ENCODE measurements at regions not wholly inside any gene's neighbourhood (a gene's known extent, or its start where the extent isn't known, plus 50 kb on each side); places are given as distances from the start of the nearest gene placed in this dataset.

GRCh38 chr4:96730432-96730831 lies 890.5 kb downstream of the PDHA2 start:
- H4K20me1 ChIP-seq (ENCODE audit: control insufficient read depth, insufficient read depth), result no peaks in the 10 kb centered on the region
- no peaks in the 10 kb centered on the region for H3K36me3 ChIP-seq (ENCODE audit: control insufficient read depth in 2 of 2, insufficient read depth in 2 of 2, low read length in 1 of 2)
- WGBS (ENCODE audit: insufficient coverage, insufficient replicate concordance, low lambda C conversion rate, missing lambda C conversion rate), result 32% methylated on average over 3 of the region's 3 CpGs
- H3K4me2 ChIP-seq (ENCODE audit: control insufficient read depth, insufficient read depth), result no peak overlapping the region
- no peak for ATAC-seq
- ChIA-PET CTCF (no interaction called here), POLR2A (no interaction called here), RAD21 (ENCODE audit: unreplicated experiment) (no interaction called here), SMC1A (ENCODE audit: uncharacterized antibody, unreplicated experiment) (no interaction called here)
- DNase-seq (ENCODE audit: low read depth, low spot score), result no peak
- H3K27ac ChIP-seq (ENCODE audit: control insufficient read depth, insufficient read depth), result no peak overlapping the region
- no peak for FAIRE-seq
- BruUV-seq (replicated peaks), result no TSS peak
- no peak overlapping the region for H2AFZ ChIP-seq (ENCODE audit: control insufficient read depth, low read depth, low read length)
- no peak overlapping the region for H3K9ac ChIP-seq (ENCODE audit: control insufficient read depth, insufficient read depth, low read length)
- no peaks in the 10 kb centered on the region for H3K4me1 ChIP-seq (ENCODE audit: control insufficient read depth, insufficient read depth, low read length)
- in situ Hi-C loops (cut with MboI) (no loop called here), intact Hi-C loops (cut with micrococcal nuclease; ENCODE audit: unreplicated experiment) (no loop called here)
- H3K4me3 ChIP-seq, result no peak overlapping the region
- no peak for TF ChIP-seq SMAD5 (IDR thresholded peaks at IDR 0.05; ENCODE audit: low read depth)
- no peak for TF ChIP-seq HSF1 (IDR thresholded peaks at IDR 0.05; ENCODE audit: low read depth, low read length)
- TF ChIP-seq SMC3 (IDR thresholded peaks at IDR 0.05; ENCODE audit: borderline replicate concordance, low read length), result no peak
- TF ChIP-seq ASH2L (IDR thresholded peaks at IDR 0.05; ENCODE audit: borderline replicate concordance, low read depth), result no peak
- no peaks in the 10 kb centered on the region for H3K27me3 ChIP-seq (replicated peaks in 1 of 2; ENCODE audit: control insufficient read depth in 2 of 2, insufficient read depth in 2 of 2, low read length in 1 of 2)
- no peaks in the 10 kb centered on the region for H3K9me3 ChIP-seq (replicated peaks; ENCODE audit: control insufficient read depth, insufficient read depth, low read length)
- H3K79me2 ChIP-seq (ENCODE audit: control insufficient read depth, insufficient read depth, low read length), result no peaks in the 10 kb centered on the region

DNA sequence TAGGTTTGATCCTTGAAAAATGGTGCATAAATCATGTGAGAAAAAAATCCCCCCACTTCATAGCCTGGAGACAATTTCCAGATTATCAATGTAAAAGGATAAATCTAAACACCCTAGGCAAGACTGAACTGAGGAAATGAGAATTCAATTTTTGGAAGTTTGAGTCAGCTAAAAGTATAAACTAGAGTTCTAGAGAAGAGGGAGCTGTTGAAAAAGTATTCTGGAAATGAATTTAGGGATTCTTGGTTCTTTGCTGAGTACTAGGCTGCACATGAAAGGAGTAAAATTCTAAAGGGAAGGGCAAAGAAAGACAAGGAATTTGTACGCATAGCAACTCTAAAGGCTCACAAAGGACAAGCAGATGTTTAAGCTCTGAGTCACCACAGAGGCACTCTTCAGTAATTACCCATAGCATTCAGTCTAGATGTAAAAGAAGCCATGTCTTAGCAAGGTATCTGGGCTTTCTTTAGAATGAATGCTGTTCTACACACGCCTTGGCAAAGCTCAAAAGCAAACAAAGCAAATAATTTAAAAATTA lies 896.5 kb downstream of the PDHA2 start:
- H3K79me2 ChIP-seq (ENCODE audit: control insufficient read depth, insufficient read depth, low read length), result no peaks in the 10 kb centered on the region
- no peak for TF ChIP-seq ZBTB33 (IDR thresholded peaks at IDR 0.05)
- TF ChIP-seq RB1 (IDR thresholded peaks at IDR 0.05; ENCODE audit: borderline replicate concordance), result no peak
- no peak for TF ChIP-seq ETV6 (conservative IDR thresholded peaks at IDR 0.05 in 1 of 2, IDR thresholded peaks at IDR 0.05 in 1 of 2; ENCODE audit: borderline replicate concordance in 1 of 2, low read depth in 1 of 2)
- TF ChIP-seq FOXK2 (IDR thresholded peaks at IDR 0.05), result no peak
- no peak for TF ChIP-seq CBFB (IDR thresholded peaks at IDR 0.05; ENCODE audit: low read depth)
- no peak for TF ChIP-seq ZNF207 (IDR thresholded peaks at IDR 0.05; ENCODE audit: borderline replicate concordance)
- TF ChIP-seq MYB (IDR thresholded peaks at IDR 0.05; ENCODE audit: borderline replicate concordance, low read depth, low read length), result no peak
- SMC1A ChIA-PET (ENCODE audit: uncharacterized antibody, unreplicated experiment), result no interaction called here
- POLR2A ChIA-PET, result no interaction called here
- CTCF ChIA-PET, result no interaction called here
- 46% methylated on average over 2 of the region's 2 CpGs for WGBS (ENCODE audit: insufficient coverage, insufficient replicate concordance, low lambda C conversion rate, missing lambda C conversion rate)
- no peak for FAIRE-seq
- in situ Hi-C loops (cut with MboI), result no loop called here
- RAD21 ChIA-PET (ENCODE audit: unreplicated experiment), result no interaction called here
- H3K4me1 ChIP-seq (ENCODE audit: control insufficient read depth, insufficient read depth, low read length), result no peaks in the 10 kb centered on the region
- no peak overlapping the region for H3K4me3 ChIP-seq
- no peaks in the 10 kb centered on the region for H3K36me3 ChIP-seq (ENCODE audit: control insufficient read depth in 2 of 2, insufficient read depth in 2 of 2, low read length in 1 of 2)
- no peaks in the 10 kb centered on the region for H4K20me1 ChIP-seq (ENCODE audit: control insufficient read depth, insufficient read depth)
- no peak for DNase-seq (ENCODE audit: low read depth, low spot score)
- no peak overlapping the region for H2AFZ ChIP-seq (ENCODE audit: control insufficient read depth, low read depth, low read length)
- no peak overlapping the region for H3K4me2 ChIP-seq (ENCODE audit: control insufficient read depth, insufficient read depth)
- intact Hi-C loops (cut with micrococcal nuclease; ENCODE audit: unreplicated experiment), result no loop called here
- H3K9ac ChIP-seq (ENCODE audit: control insufficient read depth, insufficient read depth, low read length), result no peak overlapping the region
- H3K9me3 ChIP-seq (replicated peaks; ENCODE audit: control insufficient read depth, insufficient read depth, low read length), result no peaks in the 10 kb centered on the region
- no peak for ATAC-seq
- BruUV-seq (replicated peaks), result no TSS peak
- H3K27ac ChIP-seq (ENCODE audit: control insufficient read depth, insufficient read depth), result no peak overlapping the region
- no peaks in the 10 kb centered on the region for H3K27me3 ChIP-seq (replicated peaks in 1 of 2; ENCODE audit: control insufficient read depth in 2 of 2, insufficient read depth in 2 of 2, low read length in 1 of 2)

Data from GM12878 (cell line).